Stimulated activated CD4-positive, alpha-beta T cell treated with anti-CD3 and anti-CD28 coated beads, Interleukin-2, amount 100 ng/mL, for 24 hours (primary cell): ENCODE measurements at regions not wholly inside any gene's neighbourhood (a gene's known extent, or its start where the extent isn't known, plus 50 kb on each side); places are given as distances from the start of the nearest gene placed in this dataset.

Experiments
- DNase-seq, 2 donors: peaks; one replicate each; pipeline ENCODE4 v3.0.0-alpha.2; 2020

DNA sequence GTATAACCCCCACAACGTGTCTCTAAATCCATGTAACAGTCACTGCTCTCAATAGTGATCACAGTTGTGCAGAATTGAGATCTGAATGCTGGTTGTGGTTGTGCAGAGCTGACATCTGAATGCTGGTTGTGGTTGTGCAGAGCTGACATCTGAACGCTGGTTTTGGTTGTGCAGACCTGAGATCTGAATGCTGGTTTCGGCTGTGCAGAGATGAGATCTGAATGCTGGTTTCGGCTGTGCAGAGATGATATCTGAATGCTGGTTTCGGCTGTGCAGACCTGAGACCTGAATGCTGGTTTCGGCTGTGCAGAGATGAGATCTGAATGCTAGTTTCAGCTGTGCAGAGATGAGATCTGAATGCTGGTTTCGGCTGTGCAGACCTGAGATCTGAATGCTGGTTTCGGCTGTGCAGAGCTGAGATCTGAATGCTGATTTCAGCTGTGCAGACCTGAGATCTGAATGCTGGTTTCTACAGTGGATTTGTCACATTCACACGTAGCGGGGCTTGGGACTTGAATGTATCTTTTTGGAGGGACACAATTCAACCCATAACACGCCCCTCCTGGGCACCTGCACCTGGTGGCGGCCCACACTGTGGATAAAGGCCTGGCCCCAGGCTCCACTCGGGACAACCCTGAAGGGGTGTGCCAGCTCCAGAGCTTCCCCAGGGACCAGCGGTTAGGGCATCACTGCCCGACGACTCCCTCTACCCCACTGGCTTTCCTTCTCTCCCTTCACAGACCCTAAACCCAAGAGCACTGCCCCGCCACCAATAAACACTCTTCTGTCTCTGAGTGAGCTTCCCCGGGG lies 51.1 kb upstream of the SLC66A3 start:
- DNase-seq = peak; percentile 43 to 49

DNA sequence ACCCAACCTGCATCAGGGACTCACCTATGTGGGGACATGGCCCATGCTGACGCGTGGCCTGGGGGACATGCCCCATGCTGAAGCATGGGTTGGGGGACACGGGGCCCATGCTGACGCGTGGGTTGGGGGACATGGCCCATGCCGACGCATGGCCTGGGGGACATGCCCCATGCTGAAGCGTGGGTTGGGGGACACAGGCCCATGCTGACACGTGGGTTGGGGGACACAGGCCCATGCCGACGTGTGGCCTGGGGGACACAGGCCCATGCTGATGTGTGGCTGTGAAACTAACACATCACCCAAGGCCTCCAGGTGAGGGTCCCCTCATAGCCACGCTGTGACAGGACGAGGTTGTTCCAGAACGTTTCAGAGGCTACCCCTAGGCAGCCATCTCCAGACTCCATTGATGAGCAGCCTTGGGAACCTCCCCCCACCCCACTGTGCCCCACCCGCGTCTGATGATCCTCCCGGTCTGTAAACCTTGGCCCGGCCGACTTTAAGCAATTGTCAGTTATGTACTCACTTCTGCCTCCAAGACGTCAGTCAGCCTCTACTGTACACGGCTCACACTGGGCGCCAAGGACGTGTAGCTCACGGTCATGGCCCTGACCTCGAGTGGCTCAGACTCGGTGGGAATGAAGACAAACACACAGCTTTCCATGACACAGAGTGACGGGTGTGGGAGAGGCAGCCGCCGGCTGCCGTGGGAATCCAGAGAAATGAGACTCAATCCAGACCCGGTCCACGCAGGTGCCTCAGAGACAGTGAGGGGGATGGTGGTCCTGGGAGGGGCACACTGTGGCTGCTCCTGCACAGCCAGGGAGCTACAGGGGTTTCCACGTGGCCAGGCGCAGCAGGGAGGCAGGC lies 50.2 kb upstream of the SLC66A3 start:
- DNase-seq = no peak
